K562 (cell line): ENCODE measurements at regions not wholly inside any gene's neighbourhood (a gene's known extent, or its start where the extent isn't known, plus 50 kb on each side); places are given as distances from the start of the nearest gene placed in this dataset.

Experiments
- ATAC-seq: fragments of 200-7000 bp; cut with Tn5 transposase; 3 replicates; pipeline ENCODE4 v1.9.1; 2020; ENCODE audit warnings: moderate library complexity
- BruUV-seq: library from RNA; stranded (reverse); fragments of 400-500 nt; replicated peaks from 2 replicates; lab custom pipeline; 2021; lab: Mats Ljungman, UMichigan
- CTCF ChIA-PET: fragments of 300-600 bp; formaldehyde crosslinking; extraction: SDS; loops from one replicate; lab custom pipeline; 2021; ENCODE audit warnings: low intra/inter-chr PET ratio; lab: Yijun Ruan, JAX
- POLR2A ChIA-PET: fragments of 300-600, 350-650 bp; sonication (Branson Sonifier 250); formaldehyde crosslinking; extraction: SDS; loops from one replicate; lab custom pipeline; 2021; ENCODE audit warnings: antibody characterized with exemption, inconsistent platforms; lab: Yijun Ruan, JAX
- DNase-seq, 4 experiments: peaks; one replicate each; pipeline versions ENCODE4 v3.0.0 to v3.0.0-alpha.2; 2011 to 2018; ENCODE audit warnings: low spot score in 3 of 4, mixed read lengths in 3 of 4; ENCODE audit errors: extremely low read depth in 1 of 4
- FAIRE-seq: peaks from 2 replicates; lab custom pipeline; 2011; peaks lifted over from hg19 to GRCh38; lab: Jason Lieb, UNC
- H2AFZ ChIP-seq: 2 replicates; pipeline ENCODE4 v1.6.0; 2011; ENCODE audit warnings: low read depth, low read length, control low read depth, inconsistent platforms
- H3K27ac ChIP-seq: fragments of 200-600 bp; 3 replicates; pipeline ENCODE4 v1.8.0; 2011; ENCODE audit warnings: low read depth, mild to moderate bottlenecking, control low read depth, inconsistent platforms, low read length, moderate library complexity, mixed read lengths; ENCODE audit errors: extremely low read depth
- H3K27me3 ChIP-seq, 2 experiments: fragments of 300-600 bp in 1 of 2; 2 replicates in 1 of 2; 3 replicates in 1 of 2; pipeline versions ENCODE4 v1.6.0 to v1.8.0; 2011; ENCODE audit warnings: inconsistent platforms in 2 of 2, low read length in 2 of 2, mild to moderate bottlenecking in 1 of 2, mixed read lengths in 1 of 2, moderate library complexity in 1 of 2; ENCODE audit not compliant: control insufficient read depth in 2 of 2, insufficient read depth in 2 of 2
- H3K36me3 ChIP-seq: fragments of 300-600 bp; 3 replicates; pipeline ENCODE4 v1.8.0; 2011; ENCODE audit warnings: mild to moderate bottlenecking, low read length, inconsistent platforms; ENCODE audit not compliant: control insufficient read depth, insufficient read depth
- H3K4me1 ChIP-seq, 2 experiments: fragments of 200-600 bp in 1 of 2; replicated peaks in 1 of 2; 2 replicates in 1 of 2; 3 replicates in 1 of 2; pipeline versions ENCODE4 v1.5.1 to v1.8.0; 2011; ENCODE audit warnings: inconsistent platforms in 2 of 2, low read length in 2 of 2, mild to moderate bottlenecking in 1 of 2, mixed read lengths in 1 of 2, moderate library complexity in 1 of 2; ENCODE audit not compliant: control insufficient read depth in 2 of 2, insufficient read depth in 2 of 2
- H3K4me2 ChIP-seq: 2 replicates; pipeline ENCODE4 v1.6.1; 2011; ENCODE audit warnings: low read length, control low read depth, inconsistent platforms, mixed read lengths; ENCODE audit not compliant: insufficient read depth
- H3K4me3 ChIP-seq: fragments of 200-600 bp; sonication (generic), shearing (Covaris generic); 2 replicates; pipeline ENCODE4 v1.5.1; 2016; ENCODE audit warnings: control low read depth, inconsistent platforms
- H3K79me2 ChIP-seq: fragments of 200-600 bp; 3 replicates; pipeline ENCODE4 v1.8.0; 2011; ENCODE audit warnings: low read length, inconsistent platforms; ENCODE audit not compliant: control insufficient read depth, insufficient read depth
- H3K9ac ChIP-seq, 2 experiments: 2 replicates each; pipeline versions ENCODE4 v1.6.0 to v1.6.1; 2011; ENCODE audit warnings: low read depth in 2 of 2, low read length in 2 of 2, control low read depth in 1 of 2, inconsistent platforms in 1 of 2, mild to moderate bottlenecking in 1 of 2, mixed read lengths in 1 of 2; ENCODE audit not compliant: insufficient read depth in 1 of 2
- H3K9me1 ChIP-seq: one replicate; pipeline ENCODE4 v1.6.0; 2011; ENCODE audit warnings: inconsistent platforms, mild to moderate bottlenecking, low read length, moderate library complexity; ENCODE audit not compliant: control insufficient read depth, insufficient read depth
- H3K9me3 ChIP-seq: replicated peaks from 2 replicates; pipeline ENCODE4 v1.5.1; 2011; ENCODE audit warnings: low read depth, low read length, inconsistent platforms; ENCODE audit not compliant: control insufficient read depth, insufficient read depth
- H4K20me1 ChIP-seq: replicated peaks from 2 replicates; pipeline ENCODE4 v1.6.1; 2011; ENCODE audit warnings: low read length, inconsistent platforms, mixed read lengths; ENCODE audit not compliant: control insufficient read depth, insufficient read depth
- BRF1 ChIP-seq: IDR thresholded peaks from 3 replicates; pipeline ENCODE4 v1.6.1; 2011; ENCODE audit warnings: borderline replicate concordance, mild to moderate bottlenecking; ENCODE audit not compliant: insufficient read length; ENCODE audit errors: extremely low read depth
- ELF1 ChIP-seq: fragments of 200-800 bp; sonication (Bioruptor generic); IDR thresholded peaks from 2 replicates; pipeline ENCODE4 v1.6.1; 2016; ENCODE audit warnings: missing genetic modification characterization, missing compliant biosample characterization
- ESRRA ChIP-seq: fragments of 450-650 bp; IDR thresholded peaks from 2 replicates; pipeline ENCODE4 v1.6.1; 2014; ENCODE audit warnings: low read depth, mild to moderate bottlenecking, moderate library complexity, borderline replicate concordance
- GTF2A2 ChIP-seq: IDR thresholded peaks from 2 replicates; pipeline ENCODE4 v1.6.1; 2016; ENCODE audit warnings: mild to moderate bottlenecking, missing genetic modification characterization, missing compliant biosample characterization
- HDAC2 ChIP-seq: fragments of 450-650 bp; IDR thresholded peaks from 2 replicates; pipeline ENCODE4 v1.6.1; 2016; ENCODE audit warnings: mild to moderate bottlenecking
- MCM2 ChIP-seq: fragments of 450-650 bp; IDR thresholded peaks from 2 replicates; pipeline ENCODE4 v1.6.1; 2017; ENCODE audit warnings: low read depth, mild to moderate bottlenecking
- MCM5 ChIP-seq: fragments of 450-650 bp; IDR thresholded peaks from 2 replicates; pipeline ENCODE4 v1.6.1; 2016; ENCODE audit warnings: low read depth
- MECOM ChIP-seq: fragments of 250-450 bp; sonication (Bioruptor Pico); IDR thresholded peaks from 2 replicates; pipeline ENCODE4 v1.8.0; 2022; ENCODE audit warnings: inconsistent platforms
- PCBP2 ChIP-seq: fragments of 200-400 bp; formaldehyde crosslinking; IDR thresholded peaks from 2 replicates; pipeline ENCODE4 v1.6.1; 2018; ENCODE audit warnings: low read length, low read depth, mild to moderate bottlenecking, moderate library complexity; ENCODE audit not compliant: poor library complexity, severe bottlenecking
- POLR2A ChIP-seq: fragments of 450-650 bp; conservative IDR thresholded peaks from 2 replicates; pipeline ENCODE4 v1.6.1; 2016
- RBM14 ChIP-seq: fragments of 200-400 bp; formaldehyde crosslinking; IDR thresholded peaks from 2 replicates; pipeline ENCODE4 v1.6.1; 2018; ENCODE audit warnings: low read depth, mild to moderate bottlenecking, low read length, moderate library complexity, borderline replicate concordance; ENCODE audit not compliant: insufficient read depth
- RUNX1 ChIP-seq: sonication (generic); IDR thresholded peaks from 2 replicates; pipeline ENCODE4 v1.6.1; 2016; ENCODE audit warnings: antibody characterized with exemption, low read depth
- SMAD4 ChIP-seq: fragments of 250-450 bp; sonication (Bioruptor Pico); conservative IDR thresholded peaks from 2 replicates; pipeline ENCODE4 v1.8.0; 2021; ENCODE audit warnings: inconsistent platforms, mild to moderate bottlenecking, moderate library complexity
- SPI1 ChIP-seq: IDR thresholded peaks from 2 replicates; pipeline ENCODE4 v1.6.1; 2011; ENCODE audit warnings: low read depth, low read length, control low read depth, borderline replicate concordance
- TAF1 ChIP-seq: IDR thresholded peaks from 2 replicates; pipeline ENCODE4 v1.6.1; 2011; ENCODE audit warnings: mild to moderate bottlenecking, low read length, moderate library complexity; ENCODE audit not compliant: insufficient read depth, control insufficient read depth, severe bottlenecking; ENCODE audit errors: extremely low read depth
- TFAM ChIP-seq: fragments of 250-450 bp; sonication (Bioruptor Pico); conservative IDR thresholded peaks from 2 replicates; pipeline ENCODE4 v1.5.0; 2021; ENCODE audit warnings: mild to moderate bottlenecking, moderate library complexity
- ZBTB43 ChIP-seq: sonication (generic); formaldehyde crosslinking; IDR thresholded peaks from 2 replicates; pipeline ENCODE4 v1.8.0; 2023; ENCODE audit warnings: mild to moderate bottlenecking, missing genetic modification reagents
- ZNF165 ChIP-seq: fragments of 250-450 bp; sonication (Bioruptor Pico); IDR thresholded peaks from 2 replicates; pipeline ENCODE4 v1.4.0; 2020; ENCODE audit warnings: borderline replicate concordance
- ZNF354B ChIP-seq: fragments of 250-450 bp; sonication (Bioruptor Pico); IDR thresholded peaks from 2 replicates; pipeline ENCODE4 v1.4.0; 2020
- ZNF395 ChIP-seq: fragments of 200-800 bp; sonication (Bioruptor generic); IDR thresholded peaks from 2 replicates; pipeline ENCODE4 v1.6.1; 2017; ENCODE audit warnings: missing genetic modification characterization, missing compliant biosample characterization
- WGBS: fragments of 100-300 bp; shearing (Covaris generic); methylation state at CpG from one replicate; pipeline ENCODE4 v1.1.6; 2016; ENCODE audit warnings: low coverage, mixed read lengths; ENCODE audit not compliant: insufficient coverage; ENCODE audit errors: missing lambda C conversion rate; 5-methylcytosine and 5-hydroxymethylcytosine counted together
- in situ Hi-C: fragments of 300-500 bp; cut with MboI; formaldehyde crosslinking; loops from 4 replicates; pipeline ENCODE4 v1.15.0; 2018; ENCODE audit warnings: inconsistent platforms, mixed read lengths
- intact Hi-C: fragments of 100-400 bp; cut with micrococcal nuclease; formaldehyde crosslinking; loops from 2 replicates; pipeline ENCODE4 v1.14.2; 2022

GRCh38 chr11:80412604-80413003 is 971.8 kb upstream of the TENM4 start:
- in situ Hi-C loops, result no loop called here
- intact Hi-C loops, result no loop called here
- CTCF ChIA-PET, result no interaction called here

More at GRCh38 chr11:80412604-80413003, 971.8 kb upstream of the TENM4 start:
- Histone ChIP-seq H3K27me3 (no peaks in the 10 kb centered on the region), H3K4me3 (no peak overlapping the region), H3K36me3 (no peaks in the 10 kb centered on the region), H4K20me1 (no peaks in the 10 kb centered on the region), H3K9ac (no peak overlapping the region), H3K9me1 (no peaks in the 10 kb centered on the region), H3K27ac (no peak overlapping the region), H2AFZ (no peak overlapping the region), H3K9me3 (no peaks in the 10 kb centered on the region), H3K4me1 (no peaks in the 10 kb centered on the region), H3K4me2 (no peak overlapping the region), H3K79me2 (no peaks in the 10 kb centered on the region)
- WGBS, result 0% methylated on average over 5 of the region's 5 CpGs
- TF ChIP-seq BRF1 (no peak), TFAM (no peak), HDAC2 (no peak), MCM5 (no peak), PCBP2 (no peak), GTF2A2 (tag) (no peak), ELF1 (tag) (no peak), MECOM (CRISPR knock-in tag) (no peak), ESRRA (no peak), RUNX1 (no peak), ZBTB43 (no peak), SMAD4 (no peak), MCM2 (no peak), ZNF395 (CRISPR knock-in tag) (no peak), SPI1 (no peak), ZNF354B (CRISPR knock-in tag) (no peak), POLR2A (no peak), TAF1 (no peak), ZNF165 (CRISPR knock-in tag) (no peak), RBM14 (no peak)
- no peak for DNase-seq
- BruUV-seq, result no TSS peak
- POLR2A ChIA-PET, result no interaction called here
- no peak for ATAC-seq
- FAIRE-seq, result no peak
